ENCODE measurements at regions not wholly inside any gene's neighbourhood (a gene's known extent, or its start where the extent isn't known, plus 50 kb on each side); places are given as distances from the start of the nearest gene placed in this dataset.
"Not testable (repeated sequence)": the region's sequence is repeated elsewhere in the genome, so short reads cannot be mapped to it uniquely, and the experiment has no call there.

DNA sequence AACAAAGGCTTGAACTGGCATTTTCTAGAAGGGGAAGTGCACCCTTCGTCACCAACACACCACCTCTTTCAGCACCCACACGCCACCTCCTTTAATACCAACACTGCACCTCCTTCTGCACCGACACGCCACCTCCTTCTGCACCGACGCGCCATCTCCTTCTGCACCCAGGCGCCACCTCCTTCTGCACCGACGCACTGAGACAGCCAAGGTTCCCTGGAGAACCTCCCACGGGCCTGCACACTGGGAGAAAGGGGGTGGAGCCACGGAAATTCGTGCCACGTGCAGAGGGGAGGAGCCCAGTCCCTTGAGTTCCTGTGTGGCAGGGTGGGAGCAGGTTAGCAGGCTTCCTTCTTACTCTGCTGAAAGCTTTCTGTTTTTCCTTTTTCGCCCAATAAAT, 327.9 kb upstream of the C1orf174 start:
- DNase-seq, result no peak

DNA sequence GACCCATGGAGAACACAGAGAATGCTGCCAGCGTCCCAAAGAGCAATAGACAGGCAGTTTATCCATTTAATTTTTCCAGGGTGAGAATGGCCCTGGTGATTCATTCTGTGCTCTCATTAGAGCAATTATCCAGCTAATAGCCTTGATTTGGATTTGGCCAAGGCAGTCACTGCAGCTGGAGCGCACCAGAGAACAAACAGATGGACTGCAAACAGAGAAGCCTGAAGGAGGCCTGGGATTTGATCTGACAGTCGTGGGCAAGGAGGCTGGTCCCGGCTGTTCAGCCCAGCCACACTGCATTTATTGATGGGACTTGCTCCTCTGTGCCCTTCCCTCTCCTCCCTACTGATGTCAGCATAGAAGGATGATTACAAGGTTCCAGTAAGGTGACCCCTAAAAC, 353.9 kb upstream of the C1orf174 start:
- DNase-seq, result no peak

DNA sequence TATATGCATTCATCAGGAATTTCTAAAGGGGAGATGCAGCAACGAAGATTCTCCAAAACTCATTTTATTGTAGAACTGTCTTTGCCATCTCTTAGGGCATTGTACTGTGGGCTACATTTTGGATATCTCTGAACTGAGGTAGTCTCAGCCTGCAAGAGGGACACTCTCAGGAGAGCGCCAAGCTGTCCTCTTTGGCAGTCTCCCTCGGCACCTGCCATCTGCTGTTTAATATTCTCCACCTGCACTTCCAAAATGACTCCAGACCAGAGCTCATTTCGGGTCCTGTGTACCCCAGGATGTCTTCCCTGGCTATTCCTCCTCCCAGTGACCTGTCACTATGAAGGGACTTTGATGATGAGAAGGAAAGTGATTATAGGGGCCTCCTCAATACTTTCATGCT, 356.3 kb upstream of the C1orf174 start:
- no peak for DNase-seq

GRCh38 chr1:4258146-4258777, 358.2 kb upstream of the C1orf174 start:
- not testable (repeated sequence) for DNase-seq

GRCh38 chr1:4261327-4261726, 361.3 kb upstream of the C1orf174 start:
- no peak for DNase-seq

GRCh38 chr1:4262665-4263064, 362.6 kb upstream of the C1orf174 start:
- no peak for DNase-seq

DNA sequence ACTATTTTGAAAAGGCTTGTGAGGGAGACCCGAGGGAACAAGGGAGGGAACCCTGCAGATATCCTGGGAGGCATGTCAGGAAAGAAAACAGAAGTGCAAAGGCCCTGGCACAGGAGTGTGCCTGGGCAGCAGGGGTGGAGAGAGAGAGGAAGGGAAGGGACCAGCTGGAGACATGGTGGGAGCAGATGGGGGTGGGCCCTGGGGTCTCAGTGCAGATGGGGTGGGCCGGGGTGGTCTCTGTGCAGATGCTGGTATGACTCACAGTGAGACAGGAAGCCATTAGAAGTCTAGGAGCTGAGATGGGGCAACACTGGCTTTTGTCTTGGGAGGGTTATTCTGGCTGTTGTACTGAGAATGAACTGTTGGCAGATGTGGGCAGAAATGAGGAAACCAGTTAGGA, 363.6 kb upstream of the C1orf174 start:
- DNase-seq, result no peak

DNA sequence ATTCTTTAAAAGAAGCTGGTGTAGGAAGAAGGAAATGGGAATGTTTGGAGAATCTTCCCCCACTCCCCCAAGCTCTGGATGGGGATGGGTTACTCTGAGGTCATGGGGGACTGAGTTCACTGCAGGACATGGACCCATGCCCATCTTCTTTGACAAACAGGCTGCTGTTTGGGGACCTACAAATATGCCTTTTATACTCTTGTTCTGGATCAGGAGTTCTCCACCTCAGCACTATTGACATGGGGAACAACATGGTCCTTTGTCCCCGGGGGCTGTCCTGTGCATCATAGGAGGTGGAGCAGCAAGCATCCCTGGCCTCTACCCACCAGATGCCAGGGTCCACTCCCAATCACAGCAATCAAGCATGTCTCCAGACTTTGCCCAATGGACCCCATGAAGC, 365.8 kb upstream of the C1orf174 start:
- no peak for DNase-seq

GRCh38 chr1:4267381-4268261, 367.5 kb upstream of the C1orf174 start:
- no peak for DNase-seq

GRCh38 chr1:4268262-4268888, 368.3 kb upstream of the C1orf174 start:
- no peak for DNase-seq

DNA sequence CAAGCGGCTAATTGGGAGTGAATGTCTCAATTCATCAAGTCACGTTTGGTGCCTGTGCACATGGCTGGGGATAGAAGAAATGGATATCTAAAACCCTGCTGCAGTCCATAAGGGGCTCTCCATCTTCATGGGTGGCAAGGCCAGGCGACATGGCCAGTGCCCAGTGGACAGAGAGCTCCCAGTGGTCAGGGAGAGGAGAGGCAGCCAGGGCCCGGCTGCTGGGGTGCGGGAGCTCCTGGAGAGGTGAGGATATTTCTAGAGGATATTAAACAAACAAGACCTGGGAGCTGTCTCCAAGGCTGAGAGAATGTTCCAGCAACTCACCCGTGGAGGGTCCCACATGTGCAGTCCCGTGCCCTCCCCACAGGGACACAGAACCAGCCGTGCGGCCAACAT, 368.8 kb upstream of the C1orf174 start:
- DNase-seq, result no peak

- no peak for DNase-seq
Measured at GRCh38 chr1:4269330-4269729, 369.3 kb upstream of the C1orf174 start.

GRCh38 chr1:4269952-4270570, 370.0 kb upstream of the C1orf174 start:
- no peak for DNase-seq

GRCh38 chr1:4270651-4271337, 370.7 kb upstream of the C1orf174 start:
- DNase-seq, result no peak

DNA sequence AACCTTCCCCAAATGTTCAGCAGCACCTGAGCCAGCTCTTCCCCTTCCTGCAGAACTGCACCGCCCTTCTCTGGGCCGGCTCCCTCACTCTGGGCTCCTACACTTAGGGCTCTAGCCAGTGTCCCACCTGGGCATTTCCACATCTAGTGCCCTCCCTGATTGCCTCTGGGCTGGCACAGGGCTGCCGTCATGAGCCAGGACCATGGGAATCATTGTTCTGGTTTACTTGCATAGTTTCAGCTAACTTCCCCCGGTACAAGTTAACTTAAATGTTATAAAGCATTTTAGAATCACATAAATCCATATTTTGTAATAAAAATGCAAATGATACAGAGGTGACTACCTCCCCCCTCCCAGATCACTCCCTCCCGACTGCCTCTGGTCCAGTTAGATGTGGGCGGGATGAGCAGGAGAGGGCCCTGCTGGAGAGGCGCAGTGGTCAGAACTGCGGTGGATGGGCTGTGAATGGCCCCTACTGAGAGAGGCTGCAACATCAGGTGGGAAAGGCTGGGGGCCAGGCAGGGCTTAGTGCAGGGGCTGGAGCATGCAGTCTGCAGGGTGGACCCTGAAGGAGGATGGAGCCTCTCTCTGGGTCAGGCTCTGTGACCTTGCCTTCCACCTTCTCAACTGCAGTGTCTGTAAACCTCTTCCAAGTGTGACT, 371.4 kb upstream of the C1orf174 start:
- no peak for DNase-seq

- no peak for DNase-seq
Measured at GRCh38 chr1:4272568-4272967, 372.5 kb upstream of the C1orf174 start.

- DNase-seq, result no peak
Measured at GRCh38 chr1:4273243-4273642, 373.2 kb upstream of the C1orf174 start.

- DNase-seq, result no peak
Measured at GRCh38 chr1:4273747-4274146, 373.7 kb upstream of the C1orf174 start.

DNA sequence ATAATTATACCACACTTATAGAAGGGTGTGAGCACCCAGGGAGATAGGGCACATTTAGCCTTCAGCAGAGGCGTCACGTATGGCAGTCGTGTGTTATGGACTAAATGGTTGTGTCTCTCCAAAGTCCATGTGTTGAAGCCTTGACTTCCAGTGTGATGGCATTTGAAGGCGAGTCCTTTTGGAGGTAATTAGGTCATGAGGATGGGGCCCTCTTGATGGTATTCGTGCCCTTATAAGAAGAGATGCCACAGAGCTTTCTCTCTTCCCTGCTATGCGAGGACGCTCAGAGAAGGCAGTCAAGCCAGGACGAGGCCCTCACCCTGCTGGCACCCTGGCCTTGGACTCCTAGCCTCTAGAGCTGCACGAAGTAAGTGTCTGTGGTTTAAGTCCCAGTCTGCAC, 375.0 kb upstream of the C1orf174 start:
- DNase-seq, result no peak

- DNase-seq, result no peak
Measured at GRCh38 chr1:4276238-4276637, 376.2 kb upstream of the C1orf174 start.

- no peak for DNase-seq
Measured at GRCh38 chr1:4277598-4277997, 376.8 kb upstream of the AJAP1 start.

DNA sequence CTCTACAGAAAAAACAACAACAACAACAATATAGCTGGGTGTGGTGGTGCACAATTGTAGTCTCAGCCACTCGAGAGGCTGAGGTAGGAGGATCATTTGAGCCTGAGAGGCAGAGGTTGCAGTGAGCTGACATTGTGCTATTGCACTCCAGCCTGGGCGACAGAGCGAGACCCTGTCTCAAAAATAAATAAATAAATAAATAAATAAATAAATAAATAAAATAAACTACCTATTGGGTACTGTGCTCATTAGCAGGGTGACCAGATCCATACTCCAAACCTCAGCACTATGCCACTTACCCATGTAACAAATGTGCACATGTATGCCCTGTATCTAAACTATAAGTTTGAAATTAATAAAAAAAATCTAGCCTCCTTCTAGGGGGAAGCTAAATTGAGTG, 369.4 kb upstream of the AJAP1 start:
- DNase-seq, result no peak

Measured in activated naive CD4-positive, alpha-beta T cell treated with anti-CD3 and anti-CD28 coated beads, Interleukin-2, amount 50 U/mL, for 16 hours (primary cell).